SK-N-SH (cell line): ENCODE measurements at regions not wholly inside any gene's neighbourhood (a gene's known extent, or its start where the extent isn't known, plus 50 kb on each side); places are given as distances from the start of the nearest gene placed in this dataset.

Experiments
- CTCF ChIA-PET: fragments of 300-600, 350-600 bp; formaldehyde crosslinking; extraction: SDS; loops from one replicate; lab custom pipeline; 2021; lab: Yijun Ruan, JAX
- POLR2A ChIA-PET: fragments of 350-600 bp; sonication (Branson Sonifier 250); formaldehyde crosslinking; extraction: SDS; loops from one replicate; lab custom pipeline; 2020; ENCODE audit warnings: antibody characterized with exemption, inconsistent platforms; lab: Yijun Ruan, JAX
- DNase-seq: peaks from one replicate; pipeline ENCODE4 v3.0.0; 2012
- H2AFZ ChIP-seq: fragments of 200-600 bp; sonication (generic); 2 replicates; pipeline ENCODE4 v1.8.1; 2016; ENCODE audit warnings: antibody characterized with exemption, mild to moderate bottlenecking, low read depth
- H3F3A ChIP-seq: fragments of 200-600 bp; sonication (generic); replicated peaks from 2 replicates; pipeline ENCODE3; 2016; ENCODE audit warnings: antibody characterized with exemption, mild to moderate bottlenecking; ENCODE audit not compliant: insufficient read depth
- H3K27ac ChIP-seq, 2 experiments: fragments of 200-500 bp in 1 of 2; fragments of 200-600 bp in 1 of 2; sonication (Bioruptor generic) in 1 of 2; sonication (generic), shearing (Covaris generic) in 1 of 2; 2 replicates each; pipeline versions ENCODE4 v1.5.1 to v1.6.1; 2014 to 2016; ENCODE audit warnings: low read depth in 2 of 2, inconsistent platforms in 1 of 2, low read length in 1 of 2, mild to moderate bottlenecking in 1 of 2, mixed read lengths in 1 of 2
- H3K27me3 ChIP-seq: fragments of 200-600 bp; sonication (generic), shearing (Covaris generic); 2 replicates; pipeline ENCODE4 v1.6.1; 2016; ENCODE audit warnings: mixed run types; ENCODE audit not compliant: insufficient read depth
- H3K36me3 ChIP-seq, 2 experiments: fragments of 200-500 bp in 1 of 2; fragments of 200-600 bp in 1 of 2; sonication (Bioruptor generic) in 1 of 2; sonication (generic) in 1 of 2; replicated peaks in 1 of 2; 2 replicates each; pipeline versions ENCODE3 to v1.5.1; 2014 to 2016; ENCODE audit warnings: low read length in 1 of 2, mild to moderate bottlenecking in 1 of 2; ENCODE audit not compliant: insufficient read depth in 2 of 2, control insufficient read depth in 1 of 2
- H3K4me1 ChIP-seq, 2 experiments: fragments of 200-500 bp in 1 of 2; fragments of 200-600 bp in 1 of 2; sonication (Bioruptor generic) in 1 of 2; sonication (generic), shearing (Covaris generic) in 1 of 2; 2 replicates each; pipeline versions ENCODE4 v1.5.1 to v1.6.1; 2014 to 2016; ENCODE audit warnings: low read depth in 1 of 2, low read length in 1 of 2, mixed run types in 1 of 2; ENCODE audit not compliant: insufficient read depth in 2 of 2, control insufficient read depth in 1 of 2
- H3K4me2 ChIP-seq: fragments of 200-600 bp; sonication (generic), shearing (Covaris generic); 2 replicates; pipeline ENCODE4 v1.6.1; 2017; ENCODE audit warnings: mixed run types
- H3K4me3 ChIP-seq, 2 experiments: fragments of 200-500 bp in 1 of 2; fragments of 200-600 bp in 1 of 2; sonication (Bioruptor generic) in 1 of 2; sonication (generic), shearing (Covaris generic) in 1 of 2; 2 replicates each; pipeline versions ENCODE4 v1.5.1 to v1.8.1; 2014 to 2016; ENCODE audit warnings: low read depth in 2 of 2, inconsistent platforms in 1 of 2, low read length in 1 of 2, mild to moderate bottlenecking in 1 of 2, mixed read lengths in 1 of 2, moderate library complexity in 1 of 2
- H3K79me2 ChIP-seq: fragments of 200-600 bp; sonication (generic); 2 replicates; pipeline ENCODE4 v1.8.1; 2017; ENCODE audit warnings: mild to moderate bottlenecking; ENCODE audit not compliant: insufficient read depth
- H3K9ac ChIP-seq: fragments of 200-600 bp; sonication (generic); 2 replicates; pipeline ENCODE4 v1.6.1; 2017; ENCODE audit warnings: mixed run types
- H3K9me2 ChIP-seq: fragments of 200-600 bp; sonication (generic); 2 replicates; pipeline ENCODE4 v1.6.1; 2017; ENCODE audit warnings: mixed run types
- H3K9me3 ChIP-seq: fragments of 200-600 bp; sonication (generic); 2 replicates; pipeline ENCODE4 v1.6.1; 2017; ENCODE audit warnings: mixed run types, mild to moderate bottlenecking, moderate library complexity
- H4K20me1 ChIP-seq: fragments of 200-600 bp; sonication (generic); 2 replicates; pipeline ENCODE4 v1.6.1; 2017; ENCODE audit warnings: mild to moderate bottlenecking, mixed run types; ENCODE audit not compliant: insufficient read depth
- CHD2 ChIP-seq: fragments of 150-350 bp; IDR thresholded peaks from 2 replicates; pipeline ENCODE4 v1.6.1; 2018; ENCODE audit warnings: low read length; ENCODE audit not compliant: partially characterized antibody
- CTCF ChIP-seq: fragments of 200-600 bp; sonication (generic); IDR thresholded peaks from 2 replicates; pipeline ENCODE4 v1.6.1; 2017; ENCODE audit warnings: antibody characterized with exemption, mild to moderate bottlenecking, moderate library complexity
- FOSL2 ChIP-seq: IDR thresholded peaks from 2 replicates; pipeline ENCODE4 v1.4.0; 2012; ENCODE audit warnings: low read depth, mild to moderate bottlenecking, moderate library complexity, borderline replicate concordance
- FOXJ3 ChIP-seq: sonication (generic); formaldehyde crosslinking; IDR thresholded peaks from 2 replicates; pipeline ENCODE4 v1.5.1; 2020; ENCODE audit warnings: mild to moderate bottlenecking, missing genetic modification reagents
- GABPA ChIP-seq: IDR thresholded peaks from 2 replicates; pipeline ENCODE4 v1.4.0; 2012; ENCODE audit warnings: low read depth, mild to moderate bottlenecking
- GATA2 ChIP-seq: sonication (generic); formaldehyde crosslinking; IDR thresholded peaks from 2 replicates; pipeline ENCODE4 v1.5.0; 2020; ENCODE audit warnings: mild to moderate bottlenecking, missing genetic modification reagents
- IRF3 ChIP-seq: fragments of 150-350 bp; IDR thresholded peaks from 2 replicates; pipeline ENCODE4 v1.6.1; 2016; ENCODE audit warnings: mild to moderate bottlenecking, low read depth, low read length
- JUND ChIP-seq: IDR thresholded peaks from 2 replicates; pipeline ENCODE4 v1.4.0; 2012
- MAX ChIP-seq: IDR thresholded peaks from 2 replicates; pipeline ENCODE4 v1.4.0; 2012; ENCODE audit warnings: low read depth
- MEF2A ChIP-seq: IDR thresholded peaks from 2 replicates; pipeline ENCODE4 v1.4.0; 2012; ENCODE audit warnings: low read depth, borderline replicate concordance
- PBX3 ChIP-seq: IDR thresholded peaks from 2 replicates; pipeline ENCODE4; 2012
- POLR2AphosphoS5 ChIP-seq: IDR thresholded peaks from 2 replicates; pipeline ENCODE4 v1.6.1; 2012; ENCODE audit warnings: low read depth, low read length
- RCOR1 ChIP-seq: fragments of 150-350 bp; IDR thresholded peaks from 2 replicates; pipeline ENCODE4 v1.6.1; 2017; ENCODE audit warnings: antibody characterized with exemption, low read length
- REST ChIP-seq: IDR thresholded peaks from 2 replicates; pipeline ENCODE4 v1.6.1; 2012; ENCODE audit warnings: mild to moderate bottlenecking, low read depth, low read length, moderate library complexity
- SIN3A ChIP-seq: IDR thresholded peaks from 2 replicates; pipeline ENCODE4 v1.6.1; 2012; ENCODE audit warnings: low read depth, mild to moderate bottlenecking, low read length, moderate library complexity, borderline replicate concordance
- TEAD4 ChIP-seq: IDR thresholded peaks from 2 replicates; pipeline ENCODE4 v1.4.0; 2012; ENCODE audit warnings: mild to moderate bottlenecking, borderline replicate concordance; ENCODE audit not compliant: insufficient read depth
- USF1 ChIP-seq: IDR thresholded peaks from 2 replicates; pipeline ENCODE4 v1.4.0; 2012; ENCODE audit warnings: low read depth, borderline replicate concordance
- WGBS: methylation state at CpG from one replicate; pipeline ENCODE4 v1.1.6; 2017; ENCODE audit warnings: low lambda C conversion rate; 5-methylcytosine and 5-hydroxymethylcytosine counted together

GRCh38 chr2:47272905-47273758 is 96.0 kb upstream of the EPCAM start:
- no peaks in the 10 kb centered on the region; the same call in 1 of the 2 replicates for H3K79me2 ChIP-seq
- no peak overlapping the region for H3K9ac ChIP-seq
- ChIA-PET CTCF (interaction anchor here (0.6 to 3.6 kb wide), 52 partner anchors 9 to 345 kb away, joined by 3 to 41 read pairs (median 6); no protein-coding TSS in a partner anchor), POLR2A (interaction anchor here (1.6 to 1.9 kb wide), 2 partner anchors 34 to 101 kb away, joined by 5 to 6 read pairs; no protein-coding TSS in a partner anchor)
- no peak overlapping the region for H3K4me3 ChIP-seq
- DNase-seq, result no peak
- H3F3A ChIP-seq, result peaks cover 24% of the 10 kb centered on the region
- peaks cover 16 to 30% of the 10 kb centered on the region in 2 experiments; a peak in 3 of 4 replicates for H3K4me1 ChIP-seq
- no peaks in the 10 kb centered on the region for H3K27me3 ChIP-seq
- H3K4me2 ChIP-seq, result peak overlapping the region; percentile 14; the same call in 1 of the 2 replicates
- WGBS, result 81% methylated on average over 18 of the region's 18 CpGs
- TF ChIP-seq CTCF (no peak), JUND (no peak), TEAD4 (no peak), RCOR1 (no peak), PBX3 (no peak), USF1 (no peak), MEF2A (no peak), MAX (no peak), GABPA (no peak), IRF3 (no peak), SIN3A (no peak), FOSL2 (no peak), FOXJ3 (CRISPR knock-in tag) (no peak), REST (no peak), CHD2 (no peak), GATA2 (no peak), POLR2AphosphoS5 (no peak)
- H2AFZ ChIP-seq, result no peak overlapping the region
- no peaks in the 10 kb centered on the region for H4K20me1 ChIP-seq
- no peaks in the 10 kb centered on the region for H3K9me3 ChIP-seq
- H3K36me3 ChIP-seq, result no peaks in the 10 kb centered on the region
- peak overlapping the region; percentile 44 to 50; a peak in 2 of 4 replicates for H3K27ac ChIP-seq
- no peaks in the 10 kb centered on the region for H3K9me2 ChIP-seq
